ENCODE measurements at regions not wholly inside any gene's neighbourhood (a gene's known extent, or its start where the extent isn't known, plus 50 kb on each side); places are given as distances from the start of the nearest gene placed in this dataset.
"Not testable (repeated sequence)": the region's sequence is repeated elsewhere in the genome, so short reads cannot be mapped to it uniquely, and the experiment has no call there.

- not testable (repeated sequence) for H3K9ac ChIP-seq (ENCODE audit: low read length); H3K18ac ChIP-seq (ENCODE audit: low read length); H2BK120ac ChIP-seq (ENCODE audit: low read depth, low read length); H3K79me2 ChIP-seq (ENCODE audit: control insufficient read depth, insufficient read depth, low read length); H3K4me2 ChIP-seq (ENCODE audit: low read length); H2AK5ac ChIP-seq (ENCODE audit: low read length); H4K5ac ChIP-seq (ENCODE audit: low read length); H3K36me3 ChIP-seq (ENCODE audit: control insufficient read depth, insufficient read depth, low read length); H4K8ac ChIP-seq (ENCODE audit: low read depth, low read length); H3K4ac ChIP-seq (ENCODE audit: low read depth, low read length); H3K4me3 ChIP-seq (ENCODE audit: low read length); H3K4me1 ChIP-seq (ENCODE audit: control insufficient read depth, low read depth, low read length); H3K79me1 ChIP-seq (ENCODE audit: low read length); DNase-seq; H3K56ac ChIP-seq (ENCODE audit: low read length); H3K27ac ChIP-seq (ENCODE audit: low read depth, low read length); H2BK15ac ChIP-seq (replicated peaks; ENCODE audit: low read depth); H3K23ac ChIP-seq (ENCODE audit: low read length); H2BK5ac ChIP-seq (ENCODE audit: low read length); H3K27me3 ChIP-seq (ENCODE audit: insufficient read depth, low read length, poor library complexity)
- no CpG with 5 or more reads among the region's 2 CpGs for WGBS (ENCODE audit: extremely low coverage, insufficient coverage, low lambda C conversion rate)
Measured at GRCh38 chrY:6315917-6316316, 69.9 kb downstream of the TSPY2 start.

GRCh38 chrY:6316419-6316818 is 70.4 kb downstream of the TSPY2 start:
- DNase-seq; H3K9ac ChIP-seq (ENCODE audit: low read length); H2AK5ac ChIP-seq (ENCODE audit: low read length); H2BK5ac ChIP-seq (ENCODE audit: low read length); H3K79me2 ChIP-seq (ENCODE audit: control insufficient read depth, insufficient read depth, low read length); H3K79me1 ChIP-seq (ENCODE audit: low read length); H2BK15ac ChIP-seq (replicated peaks; ENCODE audit: low read depth); H2BK120ac ChIP-seq (ENCODE audit: low read depth, low read length); H4K8ac ChIP-seq (ENCODE audit: low read depth, low read length); H4K5ac ChIP-seq (ENCODE audit: low read length); H3K18ac ChIP-seq (ENCODE audit: low read length); H3K4me3 ChIP-seq (ENCODE audit: low read length); H3K4me2 ChIP-seq (ENCODE audit: low read length); H3K27me3 ChIP-seq (ENCODE audit: insufficient read depth, low read length, poor library complexity); H3K36me3 ChIP-seq (ENCODE audit: control insufficient read depth, insufficient read depth, low read length); H3K56ac ChIP-seq (ENCODE audit: low read length); H3K27ac ChIP-seq (ENCODE audit: low read depth, low read length); H3K23ac ChIP-seq (ENCODE audit: low read length); H3K4me1 ChIP-seq (ENCODE audit: control insufficient read depth, low read depth, low read length); H3K4ac ChIP-seq (ENCODE audit: low read depth, low read length): not testable (repeated sequence)
- WGBS (ENCODE audit: extremely low coverage, insufficient coverage, low lambda C conversion rate), result no CpG with 5 or more reads among the region's 4 CpGs

- no CpG with 5 or more reads among the region's 3 CpGs for WGBS (ENCODE audit: extremely low coverage, insufficient coverage, low lambda C conversion rate)
- not testable (repeated sequence) for H2BK5ac ChIP-seq (ENCODE audit: low read length); H3K36me3 ChIP-seq (ENCODE audit: control insufficient read depth, insufficient read depth, low read length); H3K79me1 ChIP-seq (ENCODE audit: low read length); H3K27ac ChIP-seq (ENCODE audit: low read depth, low read length); DNase-seq; H2BK15ac ChIP-seq (replicated peaks; ENCODE audit: low read depth); H3K9ac ChIP-seq (ENCODE audit: low read length); H3K27me3 ChIP-seq (ENCODE audit: insufficient read depth, low read length, poor library complexity); H3K18ac ChIP-seq (ENCODE audit: low read length); H3K79me2 ChIP-seq (ENCODE audit: control insufficient read depth, insufficient read depth, low read length); H4K8ac ChIP-seq (ENCODE audit: low read depth, low read length); H3K4ac ChIP-seq (ENCODE audit: low read depth, low read length); H3K4me3 ChIP-seq (ENCODE audit: low read length); H3K4me2 ChIP-seq (ENCODE audit: low read length); H3K23ac ChIP-seq (ENCODE audit: low read length); H3K4me1 ChIP-seq (ENCODE audit: control insufficient read depth, low read depth, low read length); H4K5ac ChIP-seq (ENCODE audit: low read length); H2BK120ac ChIP-seq (ENCODE audit: low read depth, low read length); H3K56ac ChIP-seq (ENCODE audit: low read length); H2AK5ac ChIP-seq (ENCODE audit: low read length)
Measured at GRCh38 chrY:6366433-6366832, 120.4 kb downstream of the TSPY2 start.

GRCh38 chrY:6382390-6383165 is 136.6 kb downstream of the TSPY2 start:
- H2BK5ac ChIP-seq (ENCODE audit: low read length); DNase-seq; H4K5ac ChIP-seq (ENCODE audit: low read length); H3K4ac ChIP-seq (ENCODE audit: low read depth, low read length); H3K9ac ChIP-seq (ENCODE audit: low read length); H3K18ac ChIP-seq (ENCODE audit: low read length); H3K23ac ChIP-seq (ENCODE audit: low read length); H3K79me1 ChIP-seq (ENCODE audit: low read length); H3K79me2 ChIP-seq (ENCODE audit: control insufficient read depth, insufficient read depth, low read length); H3K4me1 ChIP-seq (ENCODE audit: control insufficient read depth, low read depth, low read length); H3K27ac ChIP-seq (ENCODE audit: low read depth, low read length); H3K56ac ChIP-seq (ENCODE audit: low read length); H3K4me3 ChIP-seq (ENCODE audit: low read length); H2BK120ac ChIP-seq (ENCODE audit: low read depth, low read length); H3K36me3 ChIP-seq (ENCODE audit: control insufficient read depth, insufficient read depth, low read length); H2BK15ac ChIP-seq (replicated peaks; ENCODE audit: low read depth); H2AK5ac ChIP-seq (ENCODE audit: low read length); H3K27me3 ChIP-seq (ENCODE audit: insufficient read depth, low read length, poor library complexity); H4K8ac ChIP-seq (ENCODE audit: low read depth, low read length); H3K4me2 ChIP-seq (ENCODE audit: low read length): not testable (repeated sequence)
- no CpG with 5 or more reads among the region's 7 CpGs for WGBS (ENCODE audit: extremely low coverage, insufficient coverage, low lambda C conversion rate)

- H3K36me3 ChIP-seq (ENCODE audit: control insufficient read depth, insufficient read depth, low read length); H3K27ac ChIP-seq (ENCODE audit: low read depth, low read length); H2BK15ac ChIP-seq (replicated peaks; ENCODE audit: low read depth); H2BK120ac ChIP-seq (ENCODE audit: low read depth, low read length); H3K4me3 ChIP-seq (ENCODE audit: low read length); H3K27me3 ChIP-seq (ENCODE audit: insufficient read depth, low read length, poor library complexity); H3K79me2 ChIP-seq (ENCODE audit: control insufficient read depth, insufficient read depth, low read length); H3K4ac ChIP-seq (ENCODE audit: low read depth, low read length); H3K4me2 ChIP-seq (ENCODE audit: low read length); DNase-seq; H3K9ac ChIP-seq (ENCODE audit: low read length); H2BK5ac ChIP-seq (ENCODE audit: low read length); H2AK5ac ChIP-seq (ENCODE audit: low read length); H4K5ac ChIP-seq (ENCODE audit: low read length); H4K8ac ChIP-seq (ENCODE audit: low read depth, low read length); H3K18ac ChIP-seq (ENCODE audit: low read length); H3K56ac ChIP-seq (ENCODE audit: low read length); H3K79me1 ChIP-seq (ENCODE audit: low read length); H3K4me1 ChIP-seq (ENCODE audit: control insufficient read depth, low read depth, low read length); H3K23ac ChIP-seq (ENCODE audit: low read length): not testable (repeated sequence)
- no CpG with 5 or more reads among the region's 6 CpGs for WGBS (ENCODE audit: extremely low coverage, insufficient coverage, low lambda C conversion rate)
Measured at GRCh38 chrY:6388658-6389057, 142.6 kb downstream of the TSPY2 start.

GRCh38 chrY:6389561-6389960 is 143.5 kb downstream of the TSPY2 start:
- H3K23ac ChIP-seq (ENCODE audit: low read length); H3K18ac ChIP-seq (ENCODE audit: low read length); H2AK5ac ChIP-seq (ENCODE audit: low read length); H3K4me3 ChIP-seq (ENCODE audit: low read length); DNase-seq; H3K56ac ChIP-seq (ENCODE audit: low read length); H3K4me1 ChIP-seq (ENCODE audit: control insufficient read depth, low read depth, low read length); H3K36me3 ChIP-seq (ENCODE audit: control insufficient read depth, insufficient read depth, low read length); H3K79me2 ChIP-seq (ENCODE audit: control insufficient read depth, insufficient read depth, low read length); H3K79me1 ChIP-seq (ENCODE audit: low read length); H3K4ac ChIP-seq (ENCODE audit: low read depth, low read length); H2BK5ac ChIP-seq (ENCODE audit: low read length); H4K8ac ChIP-seq (ENCODE audit: low read depth, low read length); H2BK15ac ChIP-seq (replicated peaks; ENCODE audit: low read depth); H4K5ac ChIP-seq (ENCODE audit: low read length); H3K27ac ChIP-seq (ENCODE audit: low read depth, low read length); H3K4me2 ChIP-seq (ENCODE audit: low read length); H2BK120ac ChIP-seq (ENCODE audit: low read depth, low read length); H3K27me3 ChIP-seq (ENCODE audit: insufficient read depth, low read length, poor library complexity); H3K9ac ChIP-seq (ENCODE audit: low read length): not testable (repeated sequence)
- WGBS (ENCODE audit: extremely low coverage, insufficient coverage, low lambda C conversion rate), result no CpG with 5 or more reads among the region's 2 CpGs

Data from mesendoderm (in vitro differentiated cells).